ENCODE measurements at regions not wholly inside any gene's neighbourhood (a gene's known extent, or its start where the extent isn't known, plus 50 kb on each side); places are given as distances from the start of the nearest gene placed in this dataset.

DNA sequence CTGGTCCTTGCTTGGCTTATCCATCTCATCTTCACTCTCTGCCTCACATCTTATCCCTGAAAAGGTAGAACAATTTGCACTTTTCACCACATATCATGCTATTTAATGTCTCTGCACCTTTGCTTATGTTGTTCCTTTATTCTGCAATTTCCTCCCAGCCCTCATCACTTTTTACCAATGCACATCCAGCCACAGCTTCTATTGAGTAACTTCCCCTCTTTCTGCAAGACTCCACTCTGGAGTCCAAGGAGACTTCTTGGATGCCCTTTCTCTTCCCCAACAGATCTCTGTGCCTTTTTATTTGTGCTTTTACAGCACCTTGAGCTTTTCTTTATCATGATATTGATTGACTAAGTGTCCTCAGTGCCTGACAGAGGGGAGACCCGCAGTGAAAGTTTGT lies 797.1 kb downstream of the VRK1 start:
- TF ChIP-seq, protein P1, sequence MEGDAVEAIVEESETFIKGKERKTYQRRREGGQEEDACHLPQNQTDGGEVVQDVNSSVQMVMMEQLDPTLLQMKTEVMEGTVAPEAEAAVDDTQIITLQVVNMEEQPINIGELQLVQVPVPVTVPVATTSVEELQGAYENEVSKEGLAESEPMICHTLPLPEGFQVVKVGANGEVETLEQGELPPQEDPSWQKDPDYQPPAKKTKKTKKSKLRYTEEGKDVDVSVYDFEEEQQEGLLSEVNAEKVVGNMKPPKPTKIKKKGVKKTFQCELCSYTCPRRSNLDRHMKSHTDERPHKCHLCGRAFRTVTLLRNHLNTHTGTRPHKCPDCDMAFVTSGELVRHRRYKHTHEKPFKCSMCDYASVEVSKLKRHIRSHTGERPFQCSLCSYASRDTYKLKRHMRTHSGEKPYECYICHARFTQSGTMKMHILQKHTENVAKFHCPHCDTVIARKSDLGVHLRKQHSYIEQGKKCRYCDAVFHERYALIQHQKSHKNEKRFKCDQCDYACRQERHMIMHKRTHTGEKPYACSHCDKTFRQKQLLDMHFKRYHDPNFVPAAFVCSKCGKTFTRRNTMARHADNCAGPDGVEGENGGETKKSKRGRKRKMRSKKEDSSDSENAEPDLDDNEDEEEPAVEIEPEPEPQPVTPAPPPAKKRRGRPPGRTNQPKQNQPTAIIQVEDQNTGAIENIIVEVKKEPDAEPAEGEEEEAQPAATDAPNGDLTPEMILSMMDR (conservative IDR thresholded peaks at IDR 0.05), result no peak
- no peak for TF ChIP-seq ZFX (IDR thresholded peaks at IDR 0.05)
- H3K27ac ChIP-seq, result no peak overlapping the region

DNA sequence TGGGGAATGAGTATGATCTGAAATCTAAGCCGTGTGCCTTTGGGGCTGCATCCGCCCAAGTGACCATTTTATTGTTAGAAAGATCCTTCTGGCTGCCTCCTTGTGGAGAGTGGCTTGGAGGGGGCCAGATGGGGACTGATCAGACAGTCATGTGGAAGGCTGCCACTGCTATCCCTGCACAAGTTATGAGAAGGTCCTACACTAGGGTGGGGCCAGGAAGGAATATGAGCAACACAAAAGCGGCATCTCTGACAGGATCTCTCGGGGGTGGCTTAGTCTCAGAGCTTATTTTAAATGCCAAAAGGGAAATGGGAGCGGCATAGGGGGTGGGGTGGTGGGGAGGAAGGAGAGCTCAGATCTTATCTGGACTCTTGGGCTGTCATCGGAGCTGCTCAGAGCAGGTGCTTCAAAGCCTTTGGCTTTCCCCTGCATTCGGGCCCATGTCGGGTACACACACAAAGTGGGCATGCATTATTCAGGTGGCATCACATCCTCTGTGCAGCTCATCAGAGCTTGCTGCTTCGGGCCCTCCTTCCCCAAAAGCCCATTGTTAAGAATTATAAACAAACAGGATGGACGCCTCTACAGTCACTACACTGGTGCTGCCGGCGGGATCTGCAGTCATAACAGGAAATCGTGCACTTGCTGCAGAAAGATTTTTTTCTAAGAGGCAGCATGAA lies 805.4 kb downstream of the VRK1 start:
- H3K27ac ChIP-seq, result no peak overlapping the region
- TF ChIP-seq ZFX (IDR thresholded peaks at IDR 0.05), result no peak
- TF ChIP-seq, protein P1 (conservative IDR thresholded peaks at IDR 0.05), result no peak

DNA sequence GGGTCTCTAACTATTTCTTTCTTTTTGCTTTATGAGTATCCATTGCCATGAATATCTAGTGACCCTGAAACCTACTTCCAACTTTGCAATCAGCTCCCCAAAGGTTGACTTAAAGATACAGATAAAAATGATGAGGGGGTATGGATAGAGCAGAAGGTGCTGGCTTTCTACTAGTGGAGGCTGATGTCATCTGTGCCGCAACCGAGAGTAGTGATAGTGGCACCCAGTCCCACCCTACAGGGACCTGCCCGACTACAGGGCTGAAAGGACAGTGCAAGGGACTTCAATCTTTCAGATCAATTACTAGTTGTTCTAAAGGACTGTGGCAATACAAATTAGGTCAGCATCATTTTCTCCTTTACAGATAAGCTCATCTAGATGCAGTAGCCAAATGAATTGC lies 806.0 kb downstream of the VRK1 start:
- no peak for TF ChIP-seq ZFX (IDR thresholded peaks at IDR 0.05)
- TF ChIP-seq, protein P1 (conservative IDR thresholded peaks at IDR 0.05), result no peak
- no peak overlapping the region for H3K27ac ChIP-seq

DNA sequence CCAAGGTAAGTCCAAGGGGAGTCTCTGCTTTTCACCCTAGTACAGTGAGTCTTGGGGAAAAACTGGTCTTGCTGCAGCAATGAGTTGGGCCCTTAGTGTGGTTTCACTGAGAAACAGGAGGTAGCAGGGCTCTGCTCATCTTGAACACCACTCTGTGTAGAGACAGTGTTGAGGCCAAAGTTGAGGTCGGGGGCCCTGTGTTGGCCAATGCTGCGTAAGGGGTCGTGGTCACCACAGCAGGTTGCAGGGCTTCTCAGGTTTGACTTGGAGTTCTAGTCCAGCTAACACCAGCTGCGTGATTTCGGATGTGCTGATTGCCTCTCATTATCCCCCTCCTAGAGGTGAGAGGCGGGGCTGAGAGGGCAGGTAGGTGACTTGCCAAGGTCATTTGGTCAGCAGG lies 807.5 kb downstream of the VRK1 start:
- TF ChIP-seq ZFX (IDR thresholded peaks at IDR 0.05), result no peak
- TF ChIP-seq, protein P1 (conservative IDR thresholded peaks at IDR 0.05), result no peak
- H3K27ac ChIP-seq, result no peak overlapping the region

DNA sequence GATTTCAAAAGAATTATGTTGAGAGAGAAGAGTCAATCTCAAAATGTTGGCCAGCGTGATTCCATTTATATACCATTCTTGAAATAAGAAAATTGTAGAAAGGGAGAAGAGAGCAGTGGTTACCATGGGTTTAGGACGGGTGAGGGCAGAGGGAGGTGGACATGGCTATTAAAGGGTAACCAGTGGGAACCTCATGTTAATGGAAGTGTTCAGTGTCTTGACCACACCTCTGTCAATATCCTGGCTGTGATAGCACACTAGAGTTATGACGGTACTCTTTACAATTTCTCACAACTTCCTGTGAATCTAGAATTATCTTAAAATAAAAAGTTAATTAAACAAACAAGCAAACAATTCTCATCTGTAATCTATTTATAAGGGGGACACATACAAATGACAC lies 821.2 kb downstream of the VRK1 start:
- H3K27ac ChIP-seq, result no peak overlapping the region
- TF ChIP-seq, protein P1 (conservative IDR thresholded peaks at IDR 0.05), result no peak
- no peak for TF ChIP-seq ZFX (IDR thresholded peaks at IDR 0.05)

DNA sequence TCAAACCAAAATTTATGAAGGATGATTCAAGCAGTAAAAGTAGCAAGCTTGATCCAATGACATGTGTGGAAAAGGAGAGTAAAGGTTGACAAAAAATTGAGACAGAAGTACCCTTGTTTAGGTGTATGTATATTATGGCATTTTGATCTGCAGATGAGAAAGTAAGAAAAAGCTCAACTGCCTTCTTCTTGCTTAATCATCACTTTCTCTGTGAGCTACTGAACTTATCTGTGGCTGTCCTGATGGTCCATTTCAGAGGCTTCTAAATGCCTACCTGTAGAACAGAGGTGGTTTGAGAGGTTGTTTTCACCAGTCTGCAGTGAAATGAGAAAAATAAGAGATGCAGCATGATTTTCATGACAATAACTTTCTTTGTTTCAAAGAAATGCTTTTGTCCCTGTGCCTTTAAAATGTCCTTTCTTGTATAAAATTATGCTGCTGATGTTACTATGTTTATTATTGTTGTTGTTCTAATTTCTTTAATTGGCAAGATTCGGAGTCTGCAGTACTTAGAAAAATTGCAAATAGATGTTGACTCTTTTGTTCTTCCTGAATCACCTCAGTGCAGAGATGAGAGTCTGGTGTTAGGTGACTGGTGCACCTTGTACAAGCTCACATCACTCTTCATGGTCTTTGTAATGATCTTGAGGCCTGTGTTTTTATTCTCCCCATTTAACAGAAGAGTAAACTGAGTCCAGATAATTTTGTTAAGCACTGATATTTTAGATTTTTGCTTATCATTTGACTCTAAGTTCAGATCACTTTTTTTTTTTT lies 821.9 kb downstream of the VRK1 start:
- no peak overlapping the region for H3K27ac ChIP-seq
- no peak for TF ChIP-seq ZFX (IDR thresholded peaks at IDR 0.05)
- TF ChIP-seq, protein P1 (conservative IDR thresholded peaks at IDR 0.05), result no peak

DNA sequence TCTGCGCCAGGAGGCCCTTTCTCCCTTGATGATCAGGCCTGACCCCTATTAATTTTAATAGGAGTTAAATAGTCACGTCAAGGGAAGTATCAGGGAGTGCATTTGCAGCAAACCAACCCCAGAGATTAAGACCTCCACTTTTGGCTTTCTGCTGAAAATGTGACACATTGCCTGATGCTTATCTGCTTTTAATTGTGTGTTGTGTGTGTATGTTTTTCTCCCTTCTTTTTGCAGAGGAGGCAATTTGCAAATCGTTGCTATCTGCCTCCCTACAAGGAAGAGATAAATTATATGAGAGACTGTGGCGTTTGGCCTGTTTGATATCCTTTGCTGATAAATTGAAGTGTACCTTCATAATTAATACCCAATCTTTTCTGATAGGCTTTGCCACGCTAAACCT lies 822.9 kb downstream of the VRK1 start:
- H3K27ac ChIP-seq, result no peak overlapping the region
- TF ChIP-seq, protein P1 (conservative IDR thresholded peaks at IDR 0.05), result no peak
